ENCODE measurements at regions not wholly inside any gene's neighbourhood (a gene's known extent, or its start where the extent isn't known, plus 50 kb on each side); places are given as distances from the start of the nearest gene placed in this dataset.
A peak's percentile ranks its signal among the peaks of the same experiment; 100 is the strongest.

DNA sequence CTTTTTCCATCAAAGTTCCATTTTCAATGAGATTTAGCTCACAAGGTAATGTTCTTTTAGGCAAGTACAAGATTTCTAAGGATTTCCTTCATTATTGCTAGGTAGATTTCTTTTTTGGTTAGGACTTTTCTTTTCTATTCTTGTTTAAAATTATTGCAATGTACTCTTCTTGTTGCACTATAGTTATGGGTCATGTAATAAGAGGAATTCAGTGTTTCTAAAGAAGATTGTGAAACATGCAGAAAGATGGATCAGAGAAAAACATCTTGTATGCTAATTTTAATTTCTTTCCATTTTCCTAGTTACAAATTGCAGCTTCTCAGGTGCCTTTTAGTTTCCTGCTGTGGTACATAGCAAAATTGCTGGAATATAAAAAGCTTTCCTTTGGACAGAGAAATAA lies 56.1 kb downstream of the BTG1 start:
- Mint-ChIP-seq H3K27ac (no peak overlapping the region), H3K9me3 (no peaks in the 10 kb centered on the region), H3K4me3 (no peak overlapping the region), H3K4me1 (ENCODE audit: low read depth) (peaks cover 13% of the 10 kb centered on the region), H3K27me3 (no peaks in the 10 kb centered on the region), H3K36me3 (ENCODE audit: low read depth) (no peaks in the 10 kb centered on the region)
- intact Hi-C loops (cut with micrococcal nuclease), result no loop called here

DNA sequence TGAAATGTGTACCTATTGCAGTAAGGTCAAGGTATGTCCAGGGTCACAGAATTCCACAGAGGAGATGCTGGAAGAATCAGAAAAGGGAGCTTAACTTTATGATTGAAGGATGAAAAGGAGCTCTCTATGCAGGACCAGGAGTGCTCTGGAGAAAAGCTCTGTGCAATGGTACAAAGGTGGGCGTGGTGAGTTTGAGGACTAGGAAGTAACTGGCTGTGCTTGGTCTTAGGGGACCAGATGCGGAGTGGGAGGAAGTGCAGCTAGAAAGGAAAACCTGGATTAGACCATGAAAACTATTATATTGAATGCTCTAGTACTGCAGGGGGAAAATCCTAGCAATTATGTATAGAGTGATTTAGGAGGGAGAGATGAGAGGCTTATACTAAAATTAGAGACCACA lies 56.8 kb downstream of the BTG1 start:
- intact Hi-C loops (cut with micrococcal nuclease), result no loop called here
- H3K4me1 Mint-ChIP-seq (ENCODE audit: low read depth), result peaks cover 13% of the 10 kb centered on the region

DNA sequence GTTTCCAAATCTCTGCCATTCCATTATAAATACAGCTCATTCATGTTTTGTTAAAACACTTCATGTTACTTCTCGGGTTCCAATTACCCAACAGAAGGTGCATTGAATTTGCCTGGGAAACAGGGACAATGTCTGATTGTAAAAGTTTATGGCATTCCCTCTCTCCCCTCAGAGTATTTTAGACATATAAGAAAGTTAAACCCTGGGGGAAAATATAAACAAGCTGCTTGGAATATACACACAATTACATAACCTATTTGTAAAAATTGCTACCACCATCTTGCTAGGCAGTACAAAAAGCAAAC lies 60.0 kb downstream of the BTG1 start:
- Mint-ChIP-seq H3K4me1 (ENCODE audit: low read depth) (peaks cover 19% of the 10 kb centered on the region), H3K27me3 (no peaks in the 10 kb centered on the region), H3K36me3 (ENCODE audit: low read depth) (no peaks in the 10 kb centered on the region), H3K9me3 (no peaks in the 10 kb centered on the region), H3K4me3 (no peak overlapping the region), H3K27ac (no peak overlapping the region)
- intact Hi-C loops (cut with micrococcal nuclease), result no loop called here

More for the DNA sequence above, 56.8 kb downstream of the BTG1 start:
- no peak overlapping the region for H3K27ac Mint-ChIP-seq
- H3K27me3 Mint-ChIP-seq, result no peaks in the 10 kb centered on the region
- H3K9me3 Mint-ChIP-seq, result no peaks in the 10 kb centered on the region
- H3K36me3 Mint-ChIP-seq (ENCODE audit: low read depth), result no peaks in the 10 kb centered on the region
- no peak overlapping the region for H3K4me3 Mint-ChIP-seq

DNA sequence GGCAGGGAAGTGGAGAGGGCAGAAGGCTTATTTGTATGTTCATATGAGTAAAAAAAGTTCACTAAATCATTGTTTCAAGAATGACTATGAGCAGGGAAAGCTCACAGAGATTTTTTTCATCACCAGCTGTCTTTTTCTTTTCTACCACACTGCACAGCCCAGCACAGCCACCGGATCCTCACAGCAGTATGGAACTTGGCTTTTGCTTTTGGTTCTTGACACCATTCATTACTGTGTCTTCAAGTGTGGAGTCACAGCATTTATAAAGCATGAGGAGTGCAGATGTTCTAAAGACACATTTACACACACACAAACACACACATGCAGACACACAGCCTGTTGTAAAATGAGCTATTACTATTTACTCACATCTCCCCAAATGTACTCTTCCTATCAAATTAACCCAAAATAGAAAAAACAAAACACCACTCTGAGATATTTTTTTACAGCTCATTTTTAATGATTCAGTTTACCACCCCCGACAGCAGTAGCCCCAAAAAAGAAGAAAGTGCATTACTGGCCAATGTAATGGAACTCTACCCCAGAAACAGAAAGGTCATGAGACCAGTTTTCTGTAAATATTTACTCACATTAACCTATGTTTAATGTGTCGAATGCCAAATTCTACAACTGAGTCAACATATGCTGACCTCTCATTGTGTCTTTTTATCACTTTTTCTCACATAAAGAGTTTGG lies 60.5 kb downstream of the BTG1 start:
- peaks cover 24% of the 10 kb centered on the region for H3K4me1 Mint-ChIP-seq (ENCODE audit: low read depth)

DNA sequence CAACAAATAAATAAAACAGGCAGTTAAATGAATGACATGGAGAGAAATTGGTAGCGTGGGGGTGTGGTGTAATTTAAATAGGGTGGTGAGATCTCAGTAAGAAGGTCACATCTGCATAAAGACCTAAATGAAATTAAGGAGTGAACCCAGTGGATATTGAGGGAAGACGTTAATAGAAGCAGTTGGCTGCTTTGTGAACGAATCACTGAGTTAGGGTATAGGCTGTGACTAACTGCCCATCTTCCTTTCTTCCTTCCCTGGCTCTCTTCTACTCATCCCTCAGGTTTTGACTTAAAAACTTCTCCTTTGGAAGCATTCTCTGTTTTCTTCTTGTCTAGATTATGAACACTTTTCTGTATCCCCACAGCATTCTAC lies 64.7 kb downstream of the BTG1 start:
- intact Hi-C loops (cut with micrococcal nuclease), result no loop called here
- H3K36me3 Mint-ChIP-seq (ENCODE audit: low read depth), result no peaks in the 10 kb centered on the region
- no peaks in the 10 kb centered on the region for H3K9me3 Mint-ChIP-seq
- no peak overlapping the region for H3K4me3 Mint-ChIP-seq
- no peak overlapping the region for H3K27ac Mint-ChIP-seq
- peaks cover 45% of the 10 kb centered on the region for H3K4me1 Mint-ChIP-seq (ENCODE audit: low read depth)
- no peaks in the 10 kb centered on the region for H3K27me3 Mint-ChIP-seq

More for the DNA sequence above, 60.5 kb downstream of the BTG1 start:
- intact Hi-C loops (cut with micrococcal nuclease), result no loop called here
- Mint-ChIP-seq H3K27ac (no peak overlapping the region), H3K4me3 (no peak overlapping the region), H3K36me3 (ENCODE audit: low read depth) (no peaks in the 10 kb centered on the region), H3K27me3 (no peaks in the 10 kb centered on the region), H3K9me3 (no peaks in the 10 kb centered on the region)

DNA sequence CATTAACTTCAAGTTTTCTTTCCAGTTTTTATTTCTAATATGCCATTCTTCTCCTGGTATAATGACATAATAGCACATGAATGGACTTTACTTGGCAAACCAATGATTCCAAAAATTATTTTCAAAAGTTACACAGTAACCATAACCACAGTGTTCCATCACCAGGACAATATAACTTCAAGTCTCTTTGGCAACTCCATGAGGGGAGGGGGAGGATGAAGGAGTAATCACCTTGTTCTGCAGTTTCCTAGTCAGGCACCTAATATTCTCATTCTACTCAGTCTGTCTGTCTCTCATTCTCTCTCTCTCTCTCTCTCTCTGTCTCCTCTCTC lies 66.6 kb downstream of the BTG1 start:
- Mint-ChIP-seq H3K27ac (no peak overlapping the region), H3K36me3 (ENCODE audit: low read depth) (no peaks in the 10 kb centered on the region), H3K9me3 (no peaks in the 10 kb centered on the region), H3K4me1 (ENCODE audit: low read depth) (peaks cover 54% of the 10 kb centered on the region), H3K27me3 (no peaks in the 10 kb centered on the region), H3K4me3 (no peak overlapping the region)
- intact Hi-C loops (cut with micrococcal nuclease), result no loop called here

DNA sequence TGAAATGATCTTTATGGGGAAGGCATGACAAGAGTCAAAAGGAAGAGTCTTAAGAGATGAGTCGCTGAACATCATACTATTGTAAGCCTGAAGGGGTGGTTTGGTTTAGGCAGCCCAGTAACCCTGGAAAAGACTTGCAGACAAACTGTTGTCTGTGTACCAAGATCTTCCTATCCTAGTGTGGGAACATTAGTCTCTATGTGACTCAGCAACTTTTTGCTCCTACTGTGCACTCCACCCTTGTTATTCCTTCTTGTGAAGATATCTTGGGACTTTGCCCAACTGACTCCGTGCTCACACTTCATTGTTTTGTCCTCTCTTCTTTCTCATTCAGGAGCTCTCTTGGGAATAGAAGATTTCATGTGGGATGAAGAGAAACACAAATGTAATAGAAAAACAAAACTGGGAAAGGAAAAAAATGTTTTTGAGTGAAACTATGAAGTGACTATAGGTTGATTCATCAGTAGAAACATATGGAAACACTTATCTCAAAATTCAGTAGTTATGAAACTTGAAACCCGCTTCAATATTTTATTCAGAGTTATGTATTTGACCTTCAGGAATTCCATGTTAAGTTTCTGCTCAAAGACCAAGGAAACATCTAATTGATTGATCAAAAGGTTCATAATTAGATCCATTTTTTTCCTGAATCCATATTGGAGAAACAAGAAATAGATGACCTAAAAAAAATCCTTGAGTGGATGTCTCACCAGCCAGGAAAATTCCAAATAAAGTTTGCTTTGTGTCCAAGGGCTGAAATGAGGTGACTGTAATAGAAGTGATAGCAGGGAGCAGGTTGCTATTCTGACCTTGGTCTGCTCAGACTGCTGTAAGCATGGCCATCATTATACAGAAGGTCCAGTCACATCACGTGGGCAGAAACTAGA lies 67.2 kb downstream of the BTG1 start:
- H3K9me3 Mint-ChIP-seq, result no peaks in the 10 kb centered on the region
- no peaks in the 10 kb centered on the region for H3K36me3 Mint-ChIP-seq (ENCODE audit: low read depth)
- intact Hi-C loops (cut with micrococcal nuclease), result no loop called here
- no peaks in the 10 kb centered on the region for H3K27me3 Mint-ChIP-seq
- H3K4me1 Mint-ChIP-seq (ENCODE audit: low read depth), result peaks cover 54% of the 10 kb centered on the region
- no peak overlapping the region for H3K4me3 Mint-ChIP-seq
- no peak overlapping the region for H3K27ac Mint-ChIP-seq

DNA sequence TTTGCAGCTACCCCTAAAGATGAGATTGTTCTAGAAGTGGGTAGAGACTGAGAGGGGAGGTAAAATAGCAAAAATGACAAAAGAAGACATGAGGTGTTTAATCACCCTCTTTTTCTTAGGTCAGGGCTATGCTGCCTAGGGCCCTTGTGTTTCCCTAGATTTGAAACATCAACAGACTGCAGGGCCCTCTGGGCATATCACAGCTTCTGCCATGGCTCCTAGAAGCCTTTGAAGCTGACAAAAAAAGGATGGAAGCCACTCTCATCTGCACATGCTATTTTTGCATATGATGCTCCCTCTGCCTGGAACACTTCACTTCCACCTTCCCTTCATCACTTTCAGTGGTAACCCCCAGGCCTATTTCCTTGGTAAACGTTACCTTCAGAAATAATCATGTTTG lies 68.1 kb downstream of the BTG1 start:
- no peak overlapping the region for H3K4me3 Mint-ChIP-seq

DNA sequence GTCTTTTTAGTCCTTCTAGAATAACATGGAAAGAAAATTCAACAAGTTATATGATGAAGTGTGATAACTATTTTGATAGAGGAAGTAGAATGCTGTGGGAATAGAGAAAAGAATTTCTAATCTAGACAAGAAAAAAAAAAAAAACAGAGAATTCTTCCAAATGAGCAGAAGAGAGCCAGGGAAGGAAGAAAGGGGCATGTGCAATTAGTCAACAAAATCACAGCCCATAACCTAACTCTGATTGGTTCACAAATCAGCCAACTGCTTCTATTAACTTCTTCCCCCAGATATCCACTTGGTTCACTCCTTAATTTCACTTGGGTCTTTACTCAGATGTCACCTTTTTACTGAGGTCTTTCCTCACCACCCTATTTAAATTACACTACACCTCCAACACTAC lies 69.5 kb downstream of the BTG1 start:
- peaks cover 53% of the 10 kb centered on the region for H3K4me1 Mint-ChIP-seq (ENCODE audit: low read depth)
- H3K9me3 Mint-ChIP-seq, result no peaks in the 10 kb centered on the region
- H3K27me3 Mint-ChIP-seq, result no peaks in the 10 kb centered on the region
- intact Hi-C loops (cut with micrococcal nuclease), result no loop called here
- H3K27ac Mint-ChIP-seq, result peak overlapping the region; percentile 0
- H3K4me3 Mint-ChIP-seq, result no peak overlapping the region
- H3K36me3 Mint-ChIP-seq (ENCODE audit: low read depth), result no peaks in the 10 kb centered on the region

More for the DNA sequence above, 68.1 kb downstream of the BTG1 start:
- no peaks in the 10 kb centered on the region for H3K9me3 Mint-ChIP-seq
- intact Hi-C loops (cut with micrococcal nuclease), result no loop called here
- H3K4me1 Mint-ChIP-seq (ENCODE audit: low read depth), result peaks cover 54% of the 10 kb centered on the region
- H3K27me3 Mint-ChIP-seq, result no peaks in the 10 kb centered on the region
- peak overlapping the region; percentile 0 for H3K27ac Mint-ChIP-seq
- H3K36me3 Mint-ChIP-seq (ENCODE audit: low read depth), result no peaks in the 10 kb centered on the region

DNA sequence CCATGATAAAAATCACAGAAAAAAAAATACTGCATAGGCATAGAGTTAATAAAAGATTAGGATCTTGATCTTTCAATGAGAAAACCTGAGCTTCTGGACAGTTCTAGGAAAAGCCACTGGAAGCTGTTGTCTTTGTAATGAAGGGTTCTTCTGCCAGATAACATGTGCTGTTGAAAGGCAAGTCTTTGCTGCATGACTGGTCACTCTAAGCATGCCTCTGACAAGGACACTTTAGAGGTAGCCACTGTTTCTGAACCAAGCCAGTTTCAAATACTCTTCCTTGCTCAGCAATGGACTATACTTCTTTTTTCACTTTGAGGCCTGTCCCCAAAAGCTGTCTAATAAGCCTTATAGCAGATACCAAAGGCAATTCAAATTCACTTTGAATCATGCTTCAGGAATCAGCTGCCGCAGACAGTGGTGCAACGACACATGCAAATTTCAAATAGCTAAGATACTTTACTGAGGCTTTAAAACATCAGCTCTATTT lies 70.2 kb downstream of the BTG1 start:
- no peak overlapping the region for H3K4me3 Mint-ChIP-seq
- no peaks in the 10 kb centered on the region for H3K9me3 Mint-ChIP-seq
- no peaks in the 10 kb centered on the region for H3K36me3 Mint-ChIP-seq (ENCODE audit: low read depth)
- H3K27ac Mint-ChIP-seq, result no peak overlapping the region
- intact Hi-C loops (cut with micrococcal nuclease), result no loop called here
- peaks cover 53% of the 10 kb centered on the region for H3K4me1 Mint-ChIP-seq (ENCODE audit: low read depth)
- H3K27me3 Mint-ChIP-seq, result no peaks in the 10 kb centered on the region

DNA sequence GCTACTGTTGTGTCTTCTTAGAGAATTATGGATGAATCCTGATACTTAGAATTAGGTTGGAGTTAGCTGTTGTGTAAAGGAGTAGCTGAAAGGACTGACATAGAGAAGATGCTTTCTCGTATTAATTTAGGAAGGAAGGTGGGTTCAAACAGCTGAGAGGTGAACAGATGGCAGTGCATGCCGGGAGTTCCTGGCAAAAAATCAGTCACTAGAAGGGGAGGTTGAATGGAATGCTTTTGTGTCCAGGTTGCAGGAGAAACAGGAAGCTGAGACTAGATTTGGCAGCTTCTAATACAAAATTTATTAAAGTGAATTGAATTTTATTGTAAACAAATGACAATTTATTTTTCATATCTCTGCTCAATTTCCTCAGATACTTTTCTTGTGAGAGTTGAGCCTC lies 70.8 kb downstream of the BTG1 start:
- no peak overlapping the region for H3K4me3 Mint-ChIP-seq
- H3K27me3 Mint-ChIP-seq, result no peaks in the 10 kb centered on the region
- intact Hi-C loops (cut with micrococcal nuclease), result no loop called here
- H3K36me3 Mint-ChIP-seq (ENCODE audit: low read depth), result no peaks in the 10 kb centered on the region
- H3K4me1 Mint-ChIP-seq (ENCODE audit: low read depth), result peaks cover 53% of the 10 kb centered on the region
- no peaks in the 10 kb centered on the region for H3K9me3 Mint-ChIP-seq
- no peak overlapping the region for H3K27ac Mint-ChIP-seq

DNA sequence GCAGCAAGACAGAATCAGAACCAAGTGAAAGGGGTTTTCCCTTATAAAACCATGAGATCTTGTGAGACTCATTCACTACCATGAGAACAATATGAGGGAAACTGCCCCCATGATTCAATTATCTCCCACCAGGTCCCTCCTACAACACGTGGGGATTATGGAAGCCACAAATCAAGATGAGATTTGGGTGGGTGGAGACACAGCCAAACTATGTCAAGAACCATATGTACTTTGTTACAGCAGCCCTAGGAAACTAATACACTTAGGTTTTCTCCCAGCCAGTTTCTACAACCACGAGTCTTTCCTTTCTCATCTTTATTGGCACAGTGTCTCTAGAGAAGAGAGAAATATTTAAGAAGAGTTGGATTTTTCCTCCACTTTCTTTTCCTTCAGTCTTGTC lies 72.6 kb downstream of the BTG1 start:
- intact Hi-C loops (cut with micrococcal nuclease), result no loop called here
- no peaks in the 10 kb centered on the region for H3K9me3 Mint-ChIP-seq
- H3K27ac Mint-ChIP-seq, result no peak overlapping the region
- H3K36me3 Mint-ChIP-seq (ENCODE audit: low read depth), result no peaks in the 10 kb centered on the region
- no peak overlapping the region for H3K4me3 Mint-ChIP-seq
- H3K4me1 Mint-ChIP-seq (ENCODE audit: low read depth), result peaks cover 52% of the 10 kb centered on the region
- no peaks in the 10 kb centered on the region for H3K27me3 Mint-ChIP-seq

DNA sequence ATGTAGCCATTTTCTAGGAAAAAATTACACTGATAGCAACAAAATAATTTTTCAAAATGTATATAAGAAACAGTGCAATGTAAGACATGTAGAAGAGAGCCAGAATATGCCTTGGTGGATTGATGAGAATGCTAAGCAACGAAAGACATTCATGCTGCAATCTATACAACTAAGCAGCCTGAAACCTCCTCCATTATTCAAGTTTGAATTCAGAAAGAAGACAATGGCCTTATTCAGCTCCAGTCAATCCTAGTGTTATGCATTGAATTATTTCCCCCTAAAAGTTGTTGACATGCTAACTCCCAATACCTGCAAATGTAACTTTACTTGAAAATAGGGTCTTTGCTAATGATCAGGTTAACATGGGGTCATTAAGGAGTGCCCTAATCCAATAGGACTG lies 73.5 kb downstream of the BTG1 start:
- H3K36me3 Mint-ChIP-seq (ENCODE audit: low read depth), result no peaks in the 10 kb centered on the region
- H3K4me1 Mint-ChIP-seq (ENCODE audit: low read depth), result peaks cover 42% of the 10 kb centered on the region
- intact Hi-C loops (cut with micrococcal nuclease), result no loop called here
- no peak overlapping the region for H3K4me3 Mint-ChIP-seq
- no peak overlapping the region for H3K27ac Mint-ChIP-seq
- H3K27me3 Mint-ChIP-seq, result no peaks in the 10 kb centered on the region
- H3K9me3 Mint-ChIP-seq, result no peaks in the 10 kb centered on the region

DNA sequence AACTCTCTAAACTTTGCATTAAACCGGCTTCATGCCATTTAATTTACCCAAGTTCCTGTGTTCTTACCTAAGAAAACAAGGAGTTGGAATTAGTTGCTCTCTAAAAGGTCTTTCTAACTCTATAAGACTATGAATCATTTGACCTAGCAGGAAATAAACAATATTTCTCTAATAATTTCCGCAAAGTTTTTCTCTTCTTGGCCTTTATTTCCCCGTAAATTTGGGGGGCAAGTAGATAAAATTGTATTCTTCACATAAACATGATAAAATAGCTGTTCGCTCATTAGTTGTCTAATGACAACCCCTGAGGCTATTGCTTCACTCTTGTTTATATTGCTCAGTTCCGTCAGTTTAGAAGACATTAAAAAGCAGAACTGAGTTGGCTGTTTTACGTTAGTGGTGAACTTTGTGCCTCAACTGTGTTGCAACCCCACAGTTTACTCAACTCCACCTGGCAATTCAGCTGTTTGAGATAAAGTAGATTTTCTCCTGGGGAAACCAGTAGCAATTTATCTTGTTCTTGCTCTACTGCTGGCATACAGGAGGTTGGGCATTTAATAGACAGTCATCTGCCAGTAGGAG lies 74.7 kb downstream of the BTG1 start:
- H3K27ac Mint-ChIP-seq, result no peak overlapping the region
- intact Hi-C loops (cut with micrococcal nuclease), result no loop called here

More for the DNA sequence above, 74.7 kb downstream of the BTG1 start:
- peaks cover 33% of the 10 kb centered on the region for H3K4me1 Mint-ChIP-seq (ENCODE audit: low read depth)
- no peaks in the 10 kb centered on the region for H3K36me3 Mint-ChIP-seq (ENCODE audit: low read depth)
- no peaks in the 10 kb centered on the region for H3K9me3 Mint-ChIP-seq
- H3K27me3 Mint-ChIP-seq, result no peaks in the 10 kb centered on the region
- H3K4me3 Mint-ChIP-seq, result no peak overlapping the region
